ENCODE measurements at regions not wholly inside any gene's neighbourhood (a gene's known extent, or its start where the extent isn't known, plus 50 kb on each side); places are given as distances from the start of the nearest gene placed in this dataset.
"Not testable (repeated sequence)": the region's sequence is repeated elsewhere in the genome, so short reads cannot be mapped to it uniquely, and the experiment has no call there.

DNA sequence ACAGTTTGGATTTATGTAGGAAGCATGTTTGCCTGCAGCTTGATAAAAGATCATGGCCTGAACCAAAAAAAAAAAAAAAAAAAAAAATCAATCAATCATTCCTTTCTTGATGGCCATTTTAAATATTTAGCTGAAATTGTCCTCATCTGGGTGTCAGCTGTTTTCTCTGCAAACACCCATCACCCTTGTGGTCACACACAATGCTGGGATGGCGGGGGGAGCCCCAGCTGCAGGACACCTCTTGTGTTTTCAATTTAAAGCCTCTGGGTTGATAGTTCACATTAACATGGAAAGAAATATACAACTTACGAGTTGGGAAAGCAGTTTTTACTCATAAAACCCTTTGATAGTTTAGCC, 160.4 kb downstream of the ZFP64 start:
- H3K4me3 ChIP-seq (ENCODE audit: low read depth, low read length): no peak overlapping the region
- no peak for DNase-seq (ENCODE audit: low read depth)
- TF ChIP-seq CTCF (IDR thresholded peaks at IDR 0.05; ENCODE audit: low read depth, low read length, missing control alignments): no peak
- in situ Hi-C loops (cut with HindIII; ENCODE audit: low sequenced_read_pairs): no loop called here

GRCh38 chr20:52029129-52029528, 162.4 kb downstream of the ZFP64 start:
- in situ Hi-C loops (cut with HindIII; ENCODE audit: low sequenced_read_pairs); H3K4me3 ChIP-seq (ENCODE audit: low read depth, low read length); DNase-seq (ENCODE audit: low read depth): not testable (repeated sequence)

GRCh38 chr20:52025938-52026337, 165.6 kb downstream of the ZFP64 start:
- in situ Hi-C loops (cut with HindIII; ENCODE audit: low sequenced_read_pairs): no loop called here
- no peak for DNase-seq (ENCODE audit: low read depth)
- TF ChIP-seq CTCF (IDR thresholded peaks at IDR 0.05; ENCODE audit: low read depth, low read length, missing control alignments): no peak
- H3K4me3 ChIP-seq (ENCODE audit: low read depth, low read length): no peak overlapping the region

DNA sequence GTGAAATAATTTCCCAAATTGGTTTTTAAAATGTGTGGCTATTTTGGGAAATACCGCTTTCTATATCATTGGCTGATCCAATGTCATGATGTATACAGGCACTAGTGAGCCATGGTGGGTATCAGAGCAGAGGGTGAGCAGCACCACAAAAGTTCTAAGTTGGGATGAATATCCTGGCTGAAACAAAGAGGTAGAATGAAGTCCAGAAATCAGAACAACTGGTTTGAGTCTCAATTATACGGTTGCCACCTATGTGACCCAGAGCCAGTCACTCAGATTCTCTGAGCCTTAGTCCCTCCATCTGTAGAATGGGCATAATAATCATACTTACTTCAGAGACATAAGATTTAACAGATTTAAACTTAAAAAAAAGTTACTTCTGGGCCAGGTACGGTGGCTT, 172.3 kb downstream of the ZFP64 start:
- TF ChIP-seq CTCF (IDR thresholded peaks at IDR 0.05; ENCODE audit: low read depth, low read length, missing control alignments): no peak
- no peak overlapping the region for H3K4me3 ChIP-seq (ENCODE audit: low read depth, low read length)
- DNase-seq (ENCODE audit: low read depth): no peak
- in situ Hi-C loops (cut with HindIII; ENCODE audit: low sequenced_read_pairs): no loop called here

DNA sequence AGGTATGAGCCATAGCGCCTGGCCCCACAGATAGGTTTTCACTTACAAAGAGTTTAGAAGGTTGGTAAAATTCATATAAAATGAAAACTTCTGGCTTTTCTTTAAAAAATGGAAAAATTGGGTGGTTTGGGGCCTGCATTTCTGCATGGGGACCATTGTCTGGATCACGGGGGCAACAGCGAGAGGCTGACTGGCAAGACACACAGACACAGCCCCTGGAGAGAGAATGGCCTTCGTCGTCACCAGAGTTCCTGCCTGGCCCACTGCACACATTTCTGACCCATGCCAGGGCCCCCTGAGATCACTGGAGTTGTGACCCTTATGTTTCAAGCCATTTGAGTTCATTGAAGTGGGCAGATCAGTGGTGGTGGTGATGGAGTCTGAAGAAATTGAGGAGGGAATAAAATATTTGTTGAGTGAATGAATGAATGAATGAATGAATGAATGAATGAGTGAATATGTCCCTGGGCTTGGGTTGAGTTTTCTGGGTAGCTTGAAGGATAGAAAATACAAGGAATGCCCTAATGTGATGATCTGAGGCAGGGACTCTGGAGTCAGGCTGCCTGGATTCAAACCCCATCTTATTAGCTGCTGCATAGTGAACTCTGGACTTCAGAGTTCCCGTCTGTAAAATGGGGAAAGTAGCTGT, 173.8 kb downstream of the ZFP64 start:
- no peak for TF ChIP-seq CTCF (IDR thresholded peaks at IDR 0.05; ENCODE audit: low read depth, low read length, missing control alignments)
- in situ Hi-C loops (cut with HindIII; ENCODE audit: low sequenced_read_pairs): no loop called here
- no peak for DNase-seq (ENCODE audit: low read depth)
- no peak overlapping the region for H3K4me3 ChIP-seq (ENCODE audit: low read depth, low read length)

- in situ Hi-C loops (cut with HindIII; ENCODE audit: low sequenced_read_pairs): no loop called here
- DNase-seq (ENCODE audit: low read depth): no peak
- no peak overlapping the region for H3K4me3 ChIP-seq (ENCODE audit: low read depth, low read length)
- TF ChIP-seq CTCF (IDR thresholded peaks at IDR 0.05; ENCODE audit: low read depth, low read length, missing control alignments): no peak
Observed at GRCh38 chr20:52016022-52016421, 175.6 kb downstream of the ZFP64 start.

DNA sequence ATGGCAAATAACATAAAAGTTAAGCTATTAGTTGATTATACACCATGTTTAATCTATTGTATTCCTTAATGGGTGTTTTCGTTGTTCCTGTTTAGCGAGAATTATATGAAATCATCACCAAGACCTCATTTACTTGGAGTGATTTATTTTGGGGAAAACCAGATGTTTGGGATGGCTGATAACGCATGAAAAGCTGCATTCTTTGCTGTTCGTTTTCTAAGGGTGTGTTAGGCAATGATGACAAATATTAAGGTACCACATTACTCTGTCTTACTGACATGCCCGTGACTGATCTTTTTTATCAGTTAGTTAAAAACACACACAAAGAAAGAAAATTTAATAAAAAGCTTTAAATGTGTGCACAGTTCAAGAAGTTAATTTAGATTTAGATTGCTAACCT, 176.4 kb downstream of the ZFP64 start:
- no peak for DNase-seq (ENCODE audit: low read depth)
- in situ Hi-C loops (cut with HindIII; ENCODE audit: low sequenced_read_pairs): no loop called here
- no peak overlapping the region for H3K4me3 ChIP-seq (ENCODE audit: low read depth, low read length)
- TF ChIP-seq CTCF (IDR thresholded peaks at IDR 0.05; ENCODE audit: low read depth, low read length, missing control alignments): no peak

Data from astrocyte of the cerebellum (primary cell).